ENCODE measurements at regions not wholly inside any gene's neighbourhood (a gene's known extent, or its start where the extent isn't known, plus 50 kb on each side); places are given as distances from the start of the nearest gene placed in this dataset.

- H3K27me3 ChIP-seq: no peaks in the 10 kb centered on the region
- peaks cover 0 to 12% (median 10%) of the 10 kb centered on the region in 4 donors for H3K4me1 ChIP-seq
- WGBS, 2 donors: 80 to 84% methylated on average over 2 of the region's 2 CpGs
- TF ChIP-seq CTCF (IDR thresholded peaks at IDR 0.05) (no peak), POLR2A (IDR thresholded peaks at IDR 0.05) (no peak), POLR2AphosphoS5 (IDR thresholded peaks at IDR 0.05) (no peak), EP300 (IDR thresholded peaks at IDR 0.05) (no peak)
- intact Hi-C loops (cut with DNase I): no loop called here
- H3K36me3 ChIP-seq: no peaks in the 10 kb centered on the region
- H3K4me3 ChIP-seq: no peak overlapping the region
- no peaks in the 10 kb centered on the region for H3K9me3 ChIP-seq
- H3K27ac ChIP-seq: no peak overlapping the region
- DNase-seq: no peak
These were observed 90.1 kb upstream of the LGALSL start for GRCh38 chr2:64363848-64364247.

GRCh38 chr2:64367444-64368232, 86.3 kb upstream of the LGALSL start:
- intact Hi-C loops (cut with DNase I): no loop called here
- no peaks in the 10 kb centered on the region for H3K36me3 ChIP-seq
- TF ChIP-seq EP300 (IDR thresholded peaks at IDR 0.05) (no peak), POLR2AphosphoS5 (IDR thresholded peaks at IDR 0.05) (no peak), POLR2A (IDR thresholded peaks at IDR 0.05) (no peak), CTCF (IDR thresholded peaks at IDR 0.05) (no peak)
- DNase-seq: no peak
- WGBS, 2 donors: 66 to 67% methylated on average over 7 of the region's 7 CpGs
- no peak overlapping the region for H3K4me3 ChIP-seq
- no peaks in the 10 kb centered on the region for H3K27me3 ChIP-seq
- no peaks in the 10 kb centered on the region for H3K4me1 ChIP-seq
- no peak overlapping the region for H3K27ac ChIP-seq
- no peaks in the 10 kb centered on the region for H3K9me3 ChIP-seq

- H3K36me3 ChIP-seq: no peaks in the 10 kb centered on the region
- DNase-seq: no peak
- TF ChIP-seq CTCF (IDR thresholded peaks at IDR 0.05) (no peak), POLR2AphosphoS5 (IDR thresholded peaks at IDR 0.05) (no peak), EP300 (IDR thresholded peaks at IDR 0.05) (no peak), POLR2A (IDR thresholded peaks at IDR 0.05) (no peak)
- 92 to 93% methylated on average over 7 of the region's 7 CpGs for WGBS, 2 donors
- no peak overlapping the region for H3K27ac ChIP-seq
- H3K9me3 ChIP-seq: no peaks in the 10 kb centered on the region
- no peaks in the 10 kb centered on the region for H3K4me1 ChIP-seq
- H3K4me3 ChIP-seq: no peak overlapping the region
- no peaks in the 10 kb centered on the region for H3K27me3 ChIP-seq
- intact Hi-C loops (cut with DNase I): no loop called here
These were observed 84.3 kb upstream of the LGALSL start for GRCh38 chr2:64369706-64370105.

- no peak overlapping the region for H3K27ac ChIP-seq
- no peaks in the 10 kb centered on the region for H3K4me1 ChIP-seq
- no peak overlapping the region for H3K4me3 ChIP-seq
- H3K27me3 ChIP-seq: no peaks in the 10 kb centered on the region
- no peak for DNase-seq
- no peak for TF ChIP-seq POLR2AphosphoS5 (IDR thresholded peaks at IDR 0.05)
- TF ChIP-seq POLR2A (IDR thresholded peaks at IDR 0.05): no peak
- TF ChIP-seq EP300 (IDR thresholded peaks at IDR 0.05): no peak
- 28 to 82% methylated on average over 2 of the region's 2 CpGs for WGBS, 2 donors
- intact Hi-C loops (cut with DNase I): no loop called here
- no peaks in the 10 kb centered on the region for H3K9me3 ChIP-seq
- H3K36me3 ChIP-seq: no peaks in the 10 kb centered on the region
These were observed 82.2 kb upstream of the LGALSL start for GRCh38 chr2:64371727-64372126.

- DNase-seq: no peak
- TF ChIP-seq POLR2AphosphoS5 (IDR thresholded peaks at IDR 0.05): no peak
- no peak for TF ChIP-seq CTCF (IDR thresholded peaks at IDR 0.05)
- no peak for TF ChIP-seq EP300 (IDR thresholded peaks at IDR 0.05)
- TF ChIP-seq POLR2A (IDR thresholded peaks at IDR 0.05): no peak
- no peak overlapping the region for H3K4me3 ChIP-seq
- WGBS, 2 donors: 54 to 63% methylated on average over 4 of the region's 4 CpGs
- H3K9me3 ChIP-seq: no peaks in the 10 kb centered on the region
- intact Hi-C loops (cut with DNase I): no loop called here
- no peaks in the 10 kb centered on the region for H3K36me3 ChIP-seq
- H3K4me1 ChIP-seq: no peaks in the 10 kb centered on the region
- H3K27me3 ChIP-seq: peaks cover 0 to 2% (median 0%) of the 10 kb centered on the region in 3 donors
- no peak overlapping the region for H3K27ac ChIP-seq
These were observed 79.3 kb upstream of the LGALSL start for GRCh38 chr2:64374686-64375085.
